GM21825 (cell line): ENCODE measurements at regions not wholly inside any gene's neighbourhood (a gene's known extent, or its start where the extent isn't known, plus 50 kb on each side); places are given as distances from the start of the nearest gene placed in this dataset.
"Not testable (repeated sequence)": the region's sequence is repeated elsewhere in the genome, so short reads cannot be mapped to it uniquely, and the experiment has no call there.

Source experiments
- ATAC-seq: cut with Tn5 transposase; IDR thresholded peaks from one replicate; pipeline ENCODE4 v1.9.1; 2021; ENCODE audit warnings: mild to moderate bottlenecking, moderate library complexity; ENCODE audit not compliant: unreplicated experiment

DNA sequence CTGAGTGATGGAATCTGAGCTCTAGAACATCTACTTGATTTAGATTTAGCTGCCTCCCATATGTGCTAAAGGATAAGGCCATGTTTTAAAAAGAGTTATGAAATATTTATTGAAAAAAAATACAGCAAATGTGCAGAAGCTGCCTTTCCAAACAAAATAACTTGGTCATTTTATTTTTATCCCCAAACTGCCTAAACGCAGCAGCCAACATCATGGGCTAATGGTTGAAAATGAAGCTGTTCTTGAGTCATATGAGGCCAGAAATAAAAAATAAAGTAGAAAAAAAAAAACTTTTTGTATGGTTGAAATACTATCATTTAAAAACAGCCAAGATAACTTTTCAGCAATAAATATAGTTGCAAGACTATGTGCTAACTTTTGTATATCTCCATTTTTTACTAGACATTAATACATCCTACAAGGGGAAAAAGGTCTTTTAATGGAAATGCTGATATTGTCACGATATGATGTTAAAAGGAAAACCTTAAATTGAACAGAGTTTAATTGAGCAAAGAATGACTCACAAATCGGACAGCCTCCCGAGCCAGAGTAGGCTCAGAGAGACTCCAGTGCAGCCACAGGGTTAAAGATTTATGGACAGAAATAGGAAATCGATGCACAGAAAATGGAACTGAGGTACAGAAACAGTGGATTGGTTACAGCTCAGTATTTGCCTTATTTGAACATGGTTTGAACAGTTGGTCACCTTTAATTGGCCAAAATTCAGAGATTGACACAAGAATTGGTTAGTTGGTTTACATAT is 305.8 kb downstream of the MDFIC start:
- ATAC-seq, result no peak

DNA sequence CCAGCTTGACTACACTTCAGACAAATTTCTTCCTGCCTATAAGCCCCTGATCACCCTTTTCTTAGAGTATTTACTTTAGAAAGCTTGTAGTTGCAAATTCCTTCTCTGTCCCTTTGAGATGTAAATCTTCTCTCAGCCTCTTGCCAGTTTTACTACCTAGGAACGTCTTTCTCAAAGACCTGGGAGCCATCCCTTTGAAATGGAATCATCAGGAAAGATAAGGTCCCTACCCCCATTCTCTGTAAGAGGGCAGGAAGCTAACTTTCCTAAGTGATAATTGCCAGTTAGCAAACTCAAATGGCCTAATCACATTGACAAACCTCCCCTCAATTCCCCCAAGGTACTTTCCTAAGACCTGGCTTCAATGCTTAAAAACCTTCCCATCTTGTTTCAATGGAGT is 304.5 kb downstream of the MDFIC start:
- ATAC-seq, result no peak

DNA sequence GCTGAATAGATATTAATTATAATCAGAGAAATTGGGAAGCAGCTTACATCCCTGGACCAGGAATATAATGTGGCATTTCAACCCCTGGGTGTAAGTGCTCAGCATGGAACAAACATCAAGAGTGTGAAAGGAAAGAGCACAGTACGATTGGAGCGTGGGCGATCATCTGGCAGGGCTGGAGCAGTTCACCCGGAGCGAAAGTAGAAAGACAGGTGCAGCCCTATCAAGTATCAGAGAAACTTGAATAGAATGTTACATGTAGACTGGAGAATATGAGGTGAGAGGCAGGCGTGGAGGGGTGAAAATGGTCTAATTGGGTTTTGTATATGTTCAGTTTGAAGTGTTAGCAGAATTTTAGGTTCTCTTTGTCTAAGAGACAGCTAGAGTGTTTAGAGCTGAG is 303.0 kb downstream of the MDFIC start:
- no peak for ATAC-seq

DNA sequence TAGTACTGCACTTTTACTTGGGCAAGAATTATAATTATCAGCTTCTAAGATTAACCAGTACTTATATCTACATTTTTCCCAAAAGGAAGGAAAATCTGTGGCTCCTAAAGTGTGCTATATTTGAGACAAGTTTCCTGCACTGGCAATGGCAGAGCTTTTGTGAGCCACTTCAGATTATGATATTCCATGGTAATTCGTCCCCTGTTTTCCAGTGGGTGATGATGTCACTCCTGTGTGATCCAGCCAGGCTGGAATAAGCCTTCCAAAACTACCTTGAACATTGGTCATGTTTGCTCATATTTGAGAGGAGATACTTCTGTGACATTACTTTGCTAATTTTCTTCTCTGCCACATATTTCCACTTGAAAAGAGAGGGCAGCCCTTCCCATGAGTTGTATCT is 302.1 kb downstream of the MDFIC start:
- ATAC-seq, result no peak

DNA sequence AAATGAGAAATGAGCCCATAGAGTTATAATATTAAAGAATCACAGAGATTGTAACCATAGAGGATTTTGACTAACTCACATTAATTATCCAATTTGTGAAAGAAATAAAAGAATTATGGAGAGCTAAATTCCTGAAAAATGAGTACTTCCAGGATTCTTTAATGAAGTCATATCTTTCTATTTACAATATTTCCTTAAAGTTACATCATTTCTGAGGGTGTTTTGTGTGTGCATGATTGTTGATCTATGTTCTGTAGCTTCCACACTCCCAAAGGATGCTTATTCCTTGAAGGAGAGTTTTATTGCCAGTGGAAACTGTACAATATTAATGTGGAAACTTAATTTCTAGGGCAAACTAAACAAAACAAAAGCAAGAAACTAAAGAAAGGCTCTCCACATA is 299.6 kb downstream of the MDFIC start:
- ATAC-seq, result no peak

DNA sequence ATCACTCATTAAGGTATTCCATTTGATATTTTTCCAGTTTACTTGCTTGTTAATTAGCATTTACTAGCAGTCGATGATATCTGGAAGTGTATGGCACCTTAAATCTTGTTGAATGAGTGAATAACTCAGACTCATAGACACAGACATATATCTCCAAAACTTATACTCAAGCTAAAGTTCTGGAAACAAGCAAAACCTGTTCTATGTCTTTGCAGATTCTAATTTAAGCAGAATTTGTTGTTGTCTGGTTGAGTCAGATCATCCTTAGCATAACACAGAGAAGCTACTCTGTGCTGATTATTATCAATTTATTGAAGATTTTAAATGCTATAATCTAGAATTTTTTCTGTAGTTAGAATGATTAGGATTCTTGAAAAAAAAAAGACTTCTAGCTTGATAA is 296.2 kb downstream of the MDFIC start:
- ATAC-seq, result no peak

DNA sequence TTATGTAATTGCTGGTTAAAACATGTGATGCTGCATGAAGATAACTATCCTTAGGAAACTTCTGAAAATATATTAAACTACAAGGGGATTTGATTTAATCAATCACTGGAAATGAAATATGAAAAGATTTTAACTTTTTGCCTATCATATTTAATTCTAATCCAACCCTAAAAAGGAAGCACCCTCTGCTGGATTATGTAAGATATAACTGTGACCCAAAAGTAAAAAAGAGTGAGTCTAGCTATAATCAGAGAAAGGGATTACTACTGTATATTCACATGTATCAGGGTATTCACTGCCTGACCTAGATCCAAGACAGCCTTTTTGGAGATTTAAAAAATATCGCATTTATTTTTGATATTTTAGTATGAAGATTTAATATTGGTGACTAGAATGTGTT is 295.5 kb downstream of the MDFIC start:
- no peak for ATAC-seq

DNA sequence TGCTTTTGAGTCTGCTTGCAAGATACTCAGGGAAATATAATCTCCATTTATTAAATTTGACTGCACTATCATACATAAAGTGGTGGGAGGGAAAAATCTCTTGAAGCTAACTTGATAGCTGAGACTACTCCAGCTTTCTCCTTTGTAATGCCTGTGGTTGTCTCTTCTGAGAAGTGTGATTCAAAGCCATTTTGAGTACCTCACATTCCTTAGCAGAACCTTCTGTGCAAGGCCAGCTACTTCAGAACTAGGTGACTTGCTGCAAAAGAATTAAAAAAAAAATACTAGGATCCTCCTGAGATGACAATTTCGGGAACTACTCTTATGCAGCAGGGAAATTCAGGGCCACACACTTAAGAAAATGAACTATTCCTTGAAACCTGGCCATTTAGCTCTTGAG is 294.8 kb downstream of the MDFIC start:
- no peak for ATAC-seq

DNA sequence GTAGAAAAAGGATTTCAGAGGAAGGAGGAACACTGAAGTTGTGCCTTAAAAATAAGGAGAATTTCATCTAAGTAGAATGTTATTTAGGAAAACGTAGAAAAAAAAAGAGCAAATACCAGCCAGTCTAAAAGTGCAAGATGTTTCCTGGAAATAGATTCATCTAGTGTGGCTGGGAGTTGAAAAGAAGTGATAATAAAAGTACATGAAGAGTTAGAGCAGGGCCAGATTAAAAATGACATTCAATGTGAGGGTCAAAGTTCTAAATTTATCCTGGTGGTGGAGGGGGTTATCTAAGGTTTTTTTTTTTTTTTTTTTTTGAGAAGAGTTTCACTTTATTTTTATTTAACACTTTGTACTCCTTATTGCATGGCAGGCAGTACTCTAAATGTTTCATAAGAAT is 289.3 kb downstream of the MDFIC start:
- no peak for ATAC-seq

DNA sequence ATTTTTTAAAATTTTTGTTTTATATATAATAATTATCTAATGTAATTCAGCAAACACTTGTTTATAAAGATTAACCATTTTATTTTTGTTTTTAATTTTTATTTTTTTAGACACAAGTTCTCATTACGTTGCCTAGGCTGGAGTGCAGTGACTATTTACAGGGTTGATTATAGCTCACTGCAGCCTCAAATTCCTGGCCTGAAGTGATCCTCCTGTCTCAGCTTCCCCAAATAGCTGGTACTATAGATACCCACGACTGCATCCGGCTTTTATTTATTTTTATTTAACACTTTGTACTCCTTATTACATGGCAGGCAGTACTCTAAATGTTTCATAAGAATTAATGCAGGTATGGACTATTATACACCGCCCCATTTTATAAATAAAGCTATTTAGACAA is 288.7 kb downstream of the MDFIC start:
- no peak for ATAC-seq

DNA sequence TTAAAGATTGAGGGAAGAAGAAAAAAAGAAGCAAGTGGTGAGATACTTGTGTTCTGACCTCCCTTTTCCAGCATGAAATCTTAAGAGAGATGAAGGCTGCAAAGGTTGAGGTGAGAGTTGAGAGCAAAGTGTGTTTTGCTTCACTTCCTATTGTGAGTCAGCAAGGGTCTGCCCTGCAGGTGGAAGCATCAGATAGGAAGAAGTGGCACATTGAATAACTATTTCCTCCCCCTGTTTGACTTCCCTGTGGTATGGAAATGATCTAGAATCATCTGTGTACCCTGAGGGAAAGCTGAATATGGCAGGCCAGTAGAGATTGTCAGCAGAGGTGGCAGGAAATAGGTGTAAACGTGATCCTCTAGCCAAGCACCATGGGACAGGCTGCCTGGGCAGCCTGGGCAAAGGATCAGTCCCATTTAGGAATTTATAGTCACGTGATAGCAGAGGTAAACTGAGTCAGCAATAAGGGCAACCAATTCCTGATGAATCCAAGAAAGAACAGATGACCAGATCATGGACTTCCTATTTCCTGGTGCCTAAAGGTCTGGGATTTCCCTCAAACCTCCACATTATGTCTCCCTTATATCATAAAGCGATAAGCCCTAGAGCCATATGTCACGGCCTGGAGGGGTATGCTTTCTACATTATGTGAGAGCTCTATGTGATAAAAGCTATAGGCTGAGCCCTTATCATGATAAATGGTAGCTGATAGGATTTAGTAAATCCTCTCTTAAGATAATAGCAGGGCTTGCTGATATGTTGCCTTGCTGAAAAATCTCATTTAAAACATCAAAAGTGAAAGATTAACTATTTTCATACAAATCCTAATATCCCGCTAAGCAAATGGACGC is 287.0 kb downstream of the MDFIC start:
- no peak for ATAC-seq

DNA sequence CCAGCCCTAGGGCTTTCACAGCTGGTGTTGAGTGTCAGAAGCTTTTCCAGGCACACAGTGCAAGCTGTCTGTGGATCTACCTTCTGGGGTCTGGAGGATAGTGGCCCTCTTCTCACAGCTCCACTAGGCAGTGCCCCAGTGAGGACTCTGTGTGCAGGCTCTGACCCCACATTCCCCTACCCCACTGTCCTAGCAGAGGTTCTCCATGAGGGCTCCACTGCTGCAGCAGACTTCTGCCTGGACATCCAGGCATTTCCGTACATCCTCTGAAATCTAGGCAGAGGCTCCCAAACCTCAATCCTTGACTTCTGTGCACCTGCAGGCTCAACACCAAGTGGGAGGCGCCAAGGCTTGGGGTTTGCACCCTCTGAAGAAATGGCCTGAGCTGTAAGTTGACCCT is 284.5 kb downstream of the MDFIC start:
- ATAC-seq, result not testable (repeated sequence)

DNA sequence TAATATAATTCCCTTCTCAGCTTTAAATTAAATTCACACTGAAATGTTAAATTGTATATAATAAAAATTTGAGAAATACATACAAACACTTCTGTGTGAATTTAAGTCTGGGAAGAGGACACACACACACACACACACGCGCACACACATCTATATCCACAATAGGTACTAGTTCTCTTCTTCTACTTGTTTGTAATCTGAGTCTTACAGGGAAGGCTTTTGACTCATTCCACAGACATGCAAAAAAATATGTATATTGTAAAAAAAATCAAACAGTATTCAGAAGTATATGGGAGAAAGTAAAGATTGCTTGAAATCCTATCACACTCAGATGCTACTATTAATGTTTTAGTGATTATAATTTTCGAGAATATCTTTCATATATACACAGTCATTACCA is 276.2 kb downstream of the MDFIC start:
- no peak for ATAC-seq

DNA sequence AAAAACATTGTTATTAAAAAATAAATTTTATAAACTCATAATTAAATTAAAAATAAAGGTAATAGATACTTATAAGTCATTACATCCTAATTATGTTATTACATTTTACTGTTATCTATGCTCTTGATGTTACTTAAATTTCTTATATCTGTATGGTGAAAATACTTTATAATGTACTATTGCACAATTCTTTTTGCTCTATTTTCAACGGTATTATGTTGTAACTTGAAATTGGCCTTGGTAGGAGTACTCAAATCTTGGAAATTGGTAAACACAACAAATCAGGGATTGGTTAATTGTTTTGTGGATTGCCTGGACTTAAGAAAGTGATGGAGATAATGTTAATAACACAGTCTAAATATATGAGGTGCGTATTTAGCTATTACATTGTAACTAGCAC is 273.3 kb downstream of the MDFIC start:
- no peak for ATAC-seq

DNA sequence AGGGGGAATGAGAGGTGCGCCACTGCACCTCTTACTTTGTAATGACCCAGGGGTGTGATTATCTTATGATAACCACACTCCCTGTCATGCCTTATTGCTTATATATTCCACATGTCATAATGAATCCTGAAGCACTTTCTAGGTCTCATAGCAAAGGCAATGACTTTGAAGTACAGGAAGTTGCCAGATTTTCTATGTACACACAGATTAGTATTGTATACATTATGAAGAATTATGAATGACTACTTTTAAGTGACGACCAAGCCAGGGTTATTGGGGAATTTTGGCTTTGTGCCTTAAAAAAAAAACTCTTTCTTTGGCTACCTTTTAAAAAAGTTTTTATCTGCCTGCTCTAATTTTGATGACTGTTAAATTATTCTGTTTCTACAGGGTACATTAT is 269.6 kb downstream of the MDFIC start:
- ATAC-seq, result no peak

DNA sequence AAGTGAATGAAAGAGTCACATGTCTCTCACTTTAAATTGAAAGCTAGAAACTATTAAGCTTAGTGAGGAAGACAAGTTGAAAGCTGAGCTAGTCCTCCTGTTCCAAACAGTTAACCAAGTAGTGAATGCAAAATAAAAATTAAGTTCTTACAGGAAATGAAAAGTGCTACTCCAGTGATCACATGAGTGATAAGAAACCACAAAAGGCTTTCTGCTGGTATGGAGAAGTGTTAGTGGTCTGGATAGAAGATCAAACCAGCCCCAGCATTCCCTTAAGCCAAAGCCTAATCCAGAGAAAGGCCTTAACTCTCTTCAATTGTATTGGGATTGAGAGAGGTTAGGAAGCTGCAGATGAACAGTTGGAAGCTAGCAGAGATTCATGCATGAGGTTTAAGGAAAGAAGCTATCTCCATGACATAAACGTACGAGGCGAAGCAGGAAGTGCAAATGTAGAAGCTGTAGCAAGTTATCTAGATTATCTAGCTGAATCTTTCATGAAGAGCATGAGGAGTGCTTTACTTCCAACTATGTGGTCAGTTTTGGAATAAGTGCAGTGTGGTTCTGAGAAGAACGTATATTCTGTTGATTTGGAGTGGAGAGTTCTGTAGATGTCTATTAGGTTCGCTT is 261.6 kb downstream of the MDFIC start:
- no peak for ATAC-seq

DNA sequence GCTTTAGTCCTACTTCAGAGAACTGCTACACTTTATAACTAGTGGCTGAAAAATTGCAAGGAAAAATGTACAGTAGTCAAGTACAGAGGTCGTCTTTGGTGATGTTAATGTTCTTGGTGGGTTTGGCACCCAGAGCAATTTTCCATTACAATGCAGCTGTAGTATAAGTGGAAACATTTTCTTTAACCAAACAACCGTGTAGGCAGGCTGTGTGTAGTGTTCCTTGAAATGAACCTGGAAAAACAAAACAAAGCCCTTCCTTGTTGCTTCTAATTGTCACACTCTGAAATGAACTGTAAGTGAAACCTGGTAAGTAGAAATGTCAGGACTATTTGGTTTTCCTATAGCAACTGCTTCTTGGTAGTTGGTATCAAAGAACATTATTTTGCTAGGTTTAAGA is 256.9 kb downstream of the MDFIC start:
- no peak for ATAC-seq

DNA sequence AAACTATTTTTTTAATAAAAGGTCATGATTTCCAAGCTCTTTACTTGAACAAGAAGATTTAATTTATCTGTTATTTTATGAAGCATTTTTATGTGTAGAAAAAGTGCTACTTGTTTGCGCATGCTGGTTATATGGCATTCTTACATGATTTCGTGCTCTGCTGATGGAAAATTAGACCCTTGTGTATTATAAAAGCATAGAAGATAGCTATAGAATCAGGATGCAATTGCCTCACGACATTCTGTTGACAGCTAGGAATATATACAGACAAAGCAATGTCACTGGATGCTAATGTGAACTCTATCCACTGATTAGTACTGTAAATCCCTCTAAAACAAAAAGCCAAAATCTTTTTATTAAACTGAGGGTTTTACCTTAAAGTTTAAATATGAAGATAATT is 255.9 kb downstream of the MDFIC start:
- ATAC-seq, result no peak

DNA sequence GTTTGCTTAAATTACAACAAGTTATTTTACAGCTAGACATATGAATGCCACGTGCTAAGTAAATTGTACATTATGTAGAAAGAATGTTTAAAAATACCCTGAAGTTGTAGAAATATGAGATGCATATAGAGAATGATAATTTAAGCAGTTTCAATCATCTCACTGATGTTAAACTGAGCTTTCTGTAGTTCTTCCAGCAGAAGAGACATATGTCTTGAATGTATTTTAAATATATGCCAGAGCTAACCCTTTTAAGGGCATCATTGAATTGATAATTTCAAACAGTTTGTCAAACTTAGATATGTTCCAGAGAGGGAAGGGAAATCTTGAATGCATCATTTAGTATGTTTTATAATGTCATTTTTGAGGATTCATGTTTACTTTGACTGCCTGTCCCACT is 255.2 kb downstream of the MDFIC start:
- ATAC-seq, result no peak

DNA sequence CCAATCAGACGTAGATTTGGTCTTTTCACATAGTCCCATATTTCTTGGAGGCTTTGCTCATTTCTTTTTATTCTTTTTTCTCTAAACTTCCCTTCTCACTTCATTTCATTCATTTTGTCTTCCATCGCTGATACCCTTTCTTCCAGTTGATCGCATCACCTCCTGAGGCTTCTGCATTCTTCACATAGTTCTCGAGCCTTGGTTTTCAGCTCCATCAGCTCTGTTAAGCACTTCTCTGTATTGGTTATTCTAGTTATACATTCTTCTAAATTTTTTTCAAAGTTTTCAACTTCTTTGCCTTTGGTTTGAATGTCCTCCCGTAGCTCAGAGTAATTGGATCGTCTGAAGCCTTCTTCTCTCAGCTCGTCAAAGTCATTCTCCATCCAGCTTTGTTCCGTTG is 250.5 kb downstream of the MDFIC start:
- not testable (repeated sequence) for ATAC-seq

DNA sequence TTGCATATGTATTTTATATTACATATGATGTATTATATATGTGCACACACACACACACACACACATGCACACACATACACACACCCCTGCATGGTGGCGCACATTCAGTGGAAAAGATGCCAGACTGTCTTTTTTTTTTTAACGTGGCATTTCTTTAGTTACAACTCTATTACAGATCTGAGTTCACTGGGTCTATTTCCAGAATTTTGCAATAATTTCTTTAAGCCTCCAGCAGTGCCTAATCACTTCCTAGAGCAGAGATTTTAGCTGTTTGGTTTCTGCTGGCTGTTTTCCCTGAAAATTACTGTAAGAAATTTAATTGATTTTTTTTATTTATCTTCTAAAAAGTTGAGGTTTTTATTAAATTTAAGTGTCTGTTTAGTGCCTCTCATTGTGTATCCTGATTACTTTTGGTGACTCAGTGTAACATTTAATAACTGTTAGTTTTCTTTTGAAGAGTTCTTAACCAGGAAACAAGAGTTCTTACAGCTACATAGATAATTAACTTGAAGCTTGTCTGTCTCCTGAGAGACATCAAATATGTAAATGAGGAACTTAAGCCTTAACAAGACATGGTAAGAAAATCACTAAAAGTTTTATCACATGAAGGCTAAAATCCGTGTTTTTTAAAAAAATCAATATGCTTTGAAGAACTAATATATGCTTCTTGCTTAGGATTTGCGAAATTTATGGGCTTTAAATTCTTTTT is 232.0 kb downstream of the MDFIC start:
- no peak for ATAC-seq
